ENCODE measurements at regions not wholly inside any gene's neighbourhood (a gene's known extent, or its start where the extent isn't known, plus 50 kb on each side); places are given as distances from the start of the nearest gene placed in this dataset.
A peak's percentile ranks its signal among the peaks of the same experiment; 100 is the strongest.

GRCh38 chr15:77542491-77543001, 90.2 kb downstream of the LINGO1 start:
- Histone ChIP-seq H3K4me2 (peak overlapping the region; percentile 72), H3K27me3 (ENCODE audit: insufficient read depth) (no peaks in the 10 kb centered on the region), H3K9me3 (no peaks in the 10 kb centered on the region), H3K9me2 (no peaks in the 10 kb centered on the region), H3K9ac (peak overlapping the region; percentile 44; the same call in 1 of the 2 replicates), H4K20me1 (ENCODE audit: insufficient read depth) (no peaks in the 10 kb centered on the region), H3F3A (replicated peaks; ENCODE audit: insufficient read depth) (no peaks in the 10 kb centered on the region), H3K36me3 (replicated peaks in 1 of 2; ENCODE audit: control insufficient read depth in 1 of 2, insufficient read depth in 2 of 2, low read length in 1 of 2) (no peaks in the 10 kb centered on the region), H3K4me1 (ENCODE audit: control insufficient read depth in 1 of 2, insufficient read depth in 2 of 2, low read depth in 1 of 2, low read length in 1 of 2) (peaks cover 16 to 25% of the 10 kb centered on the region in 2 experiments; a peak in 3 of 4 replicates), H3K4me3 (ENCODE audit: low read depth in 2 of 2, low read length in 1 of 2) (no peak overlapping the region; a peak in 1 of 4 replicates), H3K79me2 (ENCODE audit: insufficient read depth) (no peaks in the 10 kb centered on the region), H2AFZ (ENCODE audit: low read depth) (peak overlapping the region; percentile 71), H3K27ac (ENCODE audit: low read depth in 2 of 2, low read length in 1 of 2) (0 out of 4 replicates have a peak overlapping the region, but pooled peaks of 1 of the 2 experiments have one; percentile 17)
- CTCF ChIA-PET, result interaction anchor here (0.5 to 7.6 kb wide), 96 partner anchors 7 to 569 kb away, joined by 3 to 134 read pairs (median 5); partner anchors contain the start of genes LINGO1 and PSTPIP1
- no peak for DNase-seq
- 79% methylated on average over 14 of the region's 16 CpGs for WGBS (ENCODE audit: low lambda C conversion rate)
- POLR2A ChIA-PET, result interaction anchor here (0.6 kb wide), 1 partner anchor 438 kb away, joined by 3 read pairs; no protein-coding TSS in a partner anchor
- TF ChIP-seq RFX5 (IDR thresholded peaks at IDR 0.05; ENCODE audit: low read length) (no peak), FOSL2 (IDR thresholded peaks at IDR 0.05; ENCODE audit: borderline replicate concordance, low read depth) (peak; percentile 48; the same call in 1 of the 2 replicates), ZBTB33 (IDR thresholded peaks at IDR 0.05; ENCODE audit: borderline replicate concordance, low read depth) (no peak), EZH2phosphoT487 (IDR thresholded peaks at IDR 0.05; ENCODE audit: borderline replicate concordance, low read depth) (no peak), NFIC (IDR thresholded peaks at IDR 0.05; ENCODE audit: borderline replicate concordance) (no peak), EP300 (IDR thresholded peaks at IDR 0.05; ENCODE audit: borderline replicate concordance in 1 of 2, low read depth in 1 of 2, low read length in 1 of 2) (no peak), GATA2 (CRISPR knock-in tag; IDR thresholded peaks at IDR 0.05) (no peak)

DNA sequence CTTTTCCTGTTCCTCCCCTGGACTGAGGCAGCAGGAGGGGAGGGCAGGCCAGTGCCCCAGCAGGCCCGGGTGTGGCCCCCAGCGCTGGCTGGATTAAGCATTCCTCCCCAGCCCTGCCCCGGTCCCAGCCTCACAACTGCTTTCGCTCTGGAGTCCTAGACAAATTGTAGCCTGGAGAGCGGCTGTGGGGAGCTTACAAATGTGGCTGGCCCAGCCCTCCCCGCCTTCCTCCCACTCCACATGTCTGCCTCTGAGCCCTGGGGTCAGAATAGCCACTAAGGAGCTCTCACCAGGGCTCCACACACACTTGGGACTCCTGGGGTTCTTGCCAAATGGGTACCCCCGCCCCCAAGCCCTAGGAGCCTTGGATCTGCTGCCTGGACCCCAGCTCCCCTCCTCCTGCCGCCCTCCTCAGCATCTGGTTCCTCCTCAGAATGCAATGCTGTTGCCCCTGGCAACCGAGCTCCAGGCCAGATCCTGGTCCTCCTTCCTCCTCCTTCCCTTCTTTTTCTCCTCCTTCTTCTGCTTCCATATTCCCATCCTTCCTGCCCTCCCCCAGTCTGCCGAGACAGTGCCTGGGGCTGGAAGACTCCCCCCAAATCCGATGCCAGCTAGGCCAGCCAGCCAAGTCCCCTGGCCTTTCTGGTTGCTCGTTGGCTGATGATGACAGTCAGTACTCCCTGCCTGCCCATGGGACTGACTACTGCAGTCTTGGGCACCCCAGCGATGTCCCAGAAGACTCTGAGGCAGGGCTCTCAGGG, 91.1 kb downstream of the LINGO1 start:
- CTCF ChIA-PET, result interaction anchor here (0.7 to 7.6 kb wide), 15 partner anchors 10 to 507 kb away, joined by 3 to 134 read pairs (median 6); no protein-coding TSS in a partner anchor
- H3K79me2 ChIP-seq (ENCODE audit: insufficient read depth), result no peaks in the 10 kb centered on the region
- H3K9me3 ChIP-seq, result no peaks in the 10 kb centered on the region
- no peaks in the 10 kb centered on the region for H3K9me2 ChIP-seq
- no peak overlapping the region for H3K4me2 ChIP-seq
- no peak overlapping the region for H3K9ac ChIP-seq
- no peak overlapping the region for H2AFZ ChIP-seq (ENCODE audit: low read depth)
- H3K4me1 ChIP-seq (ENCODE audit: control insufficient read depth in 1 of 2, insufficient read depth in 2 of 2, low read depth in 1 of 2, low read length in 1 of 2), result peaks cover 16 to 25% of the 10 kb centered on the region in 2 experiments; a peak in 3 of 4 replicates
- H3F3A ChIP-seq (replicated peaks; ENCODE audit: insufficient read depth), result no peaks in the 10 kb centered on the region
- no peaks in the 10 kb centered on the region for H3K27me3 ChIP-seq (ENCODE audit: insufficient read depth)
- DNase-seq, result no peak
- no peak overlapping the region for H3K4me3 ChIP-seq (ENCODE audit: low read depth in 2 of 2, low read length in 1 of 2)
- H3K27ac ChIP-seq (ENCODE audit: low read depth in 2 of 2, low read length in 1 of 2), result no peak overlapping the region; a peak in 1 of 4 replicates
- POLR2A ChIA-PET, result no interaction called here
- 83% methylated on average over 10 of the region's 13 CpGs for WGBS (ENCODE audit: low lambda C conversion rate)
- H3K36me3 ChIP-seq (replicated peaks in 1 of 2; ENCODE audit: control insufficient read depth in 1 of 2, insufficient read depth in 2 of 2, low read length in 1 of 2), result no peaks in the 10 kb centered on the region
- no peaks in the 10 kb centered on the region for H4K20me1 ChIP-seq (ENCODE audit: insufficient read depth)
- TF ChIP-seq RCOR1 (IDR thresholded peaks at IDR 0.05; ENCODE audit: low read length) (no peak), FOSL2 (IDR thresholded peaks at IDR 0.05; ENCODE audit: borderline replicate concordance, low read depth) (no peak), TCF12 (IDR thresholded peaks at IDR 0.05) (no peak), JUND (IDR thresholded peaks at IDR 0.05) (no peak), GATA2 (CRISPR knock-in tag; IDR thresholded peaks at IDR 0.05) (no peak), REST (IDR thresholded peaks at IDR 0.05; ENCODE audit: low read depth, low read length) (no peak), USF2 (IDR thresholded peaks at IDR 0.05; ENCODE audit: borderline replicate concordance, low read depth, low read length) (no peak), USF1 (IDR thresholded peaks at IDR 0.05; ENCODE audit: borderline replicate concordance, low read depth) (no peak), RFX5 (IDR thresholded peaks at IDR 0.05; ENCODE audit: low read length) (no peak), TEAD4 (IDR thresholded peaks at IDR 0.05; ENCODE audit: borderline replicate concordance, insufficient read depth) (no peak), RXRA (IDR thresholded peaks at IDR 0.05; ENCODE audit: borderline replicate concordance, low read depth) (no peak), FOXM1 (IDR thresholded peaks at IDR 0.05; ENCODE audit: low read depth) (no peak)
